ENCODE measurements at regions not wholly inside any gene's neighbourhood (a gene's known extent, or its start where the extent isn't known, plus 50 kb on each side); places are given as distances from the start of the nearest gene placed in this dataset.
"Not testable (repeated sequence)": the region's sequence is repeated elsewhere in the genome, so short reads cannot be mapped to it uniquely, and the experiment has no call there.

DNA sequence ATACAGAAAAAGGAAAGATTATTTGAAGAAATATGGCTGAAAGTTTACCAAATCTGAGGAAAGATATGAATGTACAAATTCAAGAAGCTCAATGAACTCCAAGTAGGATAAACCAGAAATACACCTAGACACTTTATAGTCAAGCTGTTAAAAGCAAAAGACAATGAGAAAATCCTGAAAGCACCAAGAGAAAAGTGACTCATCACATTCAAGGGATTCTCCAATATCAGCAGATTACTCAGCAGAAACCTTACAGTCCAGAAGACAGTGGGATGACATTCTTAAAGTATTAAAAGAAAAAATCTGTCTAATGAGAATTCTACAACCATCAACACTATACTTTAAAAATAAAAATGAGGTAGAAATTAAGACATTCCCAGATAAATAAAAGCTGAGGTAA, 223.8 kb upstream of the ZCCHC13 start:
- no peak overlapping the region for H3K4me3 ChIP-seq (ENCODE audit: low read depth, low read length)
- TF ChIP-seq, protein P1, sequence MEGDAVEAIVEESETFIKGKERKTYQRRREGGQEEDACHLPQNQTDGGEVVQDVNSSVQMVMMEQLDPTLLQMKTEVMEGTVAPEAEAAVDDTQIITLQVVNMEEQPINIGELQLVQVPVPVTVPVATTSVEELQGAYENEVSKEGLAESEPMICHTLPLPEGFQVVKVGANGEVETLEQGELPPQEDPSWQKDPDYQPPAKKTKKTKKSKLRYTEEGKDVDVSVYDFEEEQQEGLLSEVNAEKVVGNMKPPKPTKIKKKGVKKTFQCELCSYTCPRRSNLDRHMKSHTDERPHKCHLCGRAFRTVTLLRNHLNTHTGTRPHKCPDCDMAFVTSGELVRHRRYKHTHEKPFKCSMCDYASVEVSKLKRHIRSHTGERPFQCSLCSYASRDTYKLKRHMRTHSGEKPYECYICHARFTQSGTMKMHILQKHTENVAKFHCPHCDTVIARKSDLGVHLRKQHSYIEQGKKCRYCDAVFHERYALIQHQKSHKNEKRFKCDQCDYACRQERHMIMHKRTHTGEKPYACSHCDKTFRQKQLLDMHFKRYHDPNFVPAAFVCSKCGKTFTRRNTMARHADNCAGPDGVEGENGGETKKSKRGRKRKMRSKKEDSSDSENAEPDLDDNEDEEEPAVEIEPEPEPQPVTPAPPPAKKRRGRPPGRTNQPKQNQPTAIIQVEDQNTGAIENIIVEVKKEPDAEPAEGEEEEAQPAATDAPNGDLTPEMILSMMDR (IDR thresholded peaks at IDR 0.05; ENCODE audit: low read depth, low read length), result no peak

DNA sequence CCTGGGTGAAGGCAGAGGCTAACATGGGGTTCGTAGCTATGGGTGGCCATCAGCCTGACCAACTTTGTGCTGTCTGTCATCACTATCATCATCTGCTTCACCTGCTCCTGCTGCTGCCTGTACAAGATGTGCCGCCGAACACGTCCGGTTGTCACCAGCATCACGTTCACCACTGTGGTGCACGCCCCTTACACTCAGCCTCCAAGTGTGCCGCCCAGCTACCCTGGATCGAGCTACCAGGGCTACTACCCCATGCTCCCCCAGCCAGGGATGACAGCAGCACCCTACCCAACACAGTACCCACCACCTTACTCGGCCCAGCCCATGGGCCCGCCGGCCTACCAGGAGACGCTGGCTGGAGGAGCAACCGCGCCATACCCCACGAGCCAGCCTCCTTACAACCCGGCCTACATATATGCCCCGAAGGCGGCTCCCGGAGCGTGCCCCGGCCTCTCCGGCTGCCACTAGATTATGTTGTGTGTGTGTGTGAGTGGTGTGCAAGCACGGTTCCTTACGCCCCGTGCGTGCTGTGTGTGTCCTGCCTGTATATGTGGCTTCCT, 213.4 kb upstream of the XIST start:
- H3K4me3 ChIP-seq (ENCODE audit: low read depth, low read length), result no peak overlapping the region
- TF ChIP-seq, protein P1 (IDR thresholded peaks at IDR 0.05; ENCODE audit: low read depth, low read length), result no peak

DNA sequence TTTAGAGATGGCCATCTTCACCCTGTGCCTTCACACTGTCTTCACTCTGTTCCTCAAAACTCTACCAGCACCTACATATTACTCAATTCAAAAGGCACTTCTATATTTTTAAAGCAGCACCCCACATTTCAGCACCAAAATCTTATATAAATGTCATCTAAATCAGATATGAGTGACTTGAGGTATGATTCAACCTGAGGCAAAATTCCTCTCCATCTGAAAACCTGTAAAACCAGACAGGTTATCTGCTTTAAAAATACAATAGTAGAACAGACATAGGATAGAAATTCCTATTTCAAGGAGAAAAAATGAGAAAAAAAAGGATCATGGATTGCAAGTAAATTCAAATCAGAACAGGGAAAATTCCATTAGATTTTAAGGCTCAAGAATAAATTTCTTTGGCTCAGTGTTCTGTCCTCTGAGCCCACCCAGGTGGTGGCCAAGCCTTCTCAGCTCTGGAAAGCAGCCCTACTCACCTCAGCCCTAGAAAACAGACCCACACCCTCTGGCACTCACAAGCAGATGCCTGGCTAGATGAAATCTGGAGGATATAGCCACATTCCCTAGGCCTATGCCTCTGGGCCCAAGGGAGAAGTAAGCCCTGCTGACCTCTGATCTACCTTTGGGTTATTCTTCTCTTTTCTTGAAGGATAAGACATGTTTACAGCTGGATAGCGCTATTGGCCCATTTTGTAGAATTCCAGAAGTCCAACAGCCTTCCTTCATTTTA, 211.1 kb upstream of the XIST start:
- TF ChIP-seq, protein P1 (IDR thresholded peaks at IDR 0.05; ENCODE audit: low read depth, low read length), result no peak
- H3K4me3 ChIP-seq (ENCODE audit: low read depth, low read length), result no peak overlapping the region

DNA sequence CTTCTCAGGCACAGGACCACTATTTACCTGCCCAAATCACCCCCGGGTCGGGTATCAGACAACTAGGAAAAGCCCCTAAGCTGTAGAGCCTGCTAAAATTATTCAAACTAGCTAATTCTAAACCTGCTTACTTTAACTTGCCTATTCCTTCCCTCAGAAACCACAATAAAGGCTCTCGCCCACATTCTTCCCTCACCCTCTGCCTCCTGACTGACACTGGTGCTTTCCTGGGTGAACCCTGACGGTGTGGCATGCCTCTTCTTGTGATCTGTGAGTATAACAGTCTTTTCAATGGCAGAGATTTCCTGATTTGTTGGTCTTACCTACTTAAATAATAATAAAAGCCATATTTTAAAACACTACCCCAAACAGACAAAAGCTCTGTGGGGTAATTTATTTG, 209.4 kb upstream of the XIST start:
- TF ChIP-seq, protein P1 (IDR thresholded peaks at IDR 0.05; ENCODE audit: low read depth, low read length), result no peak

DNA sequence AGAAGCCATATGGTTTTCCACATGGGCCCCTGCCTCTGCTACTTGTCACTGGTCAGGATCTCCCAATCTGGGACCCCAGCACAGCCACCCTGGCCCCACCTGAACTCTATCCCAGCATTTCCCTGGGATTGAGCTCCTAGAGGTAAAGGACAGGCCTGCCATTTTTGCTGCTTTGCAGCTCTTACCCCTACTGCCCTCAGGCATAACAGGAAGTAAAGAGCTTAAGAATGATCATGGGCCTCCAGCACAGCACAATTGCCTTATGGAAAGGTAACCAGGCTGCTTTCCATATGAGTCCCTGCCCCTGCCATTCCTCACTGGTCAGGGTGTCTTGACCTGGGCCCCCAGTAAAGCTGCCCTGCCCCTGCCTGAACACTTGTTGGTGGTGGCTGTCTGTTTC, 196.6 kb upstream of the XIST start:
- no peak overlapping the region for H3K4me3 ChIP-seq (ENCODE audit: low read depth, low read length)
- TF ChIP-seq, protein P1 (IDR thresholded peaks at IDR 0.05; ENCODE audit: low read depth, low read length), result no peak

More for the DNA sequence above, 209.4 kb upstream of the XIST start:
- H3K4me3 ChIP-seq (ENCODE audit: low read depth, low read length), result no peak overlapping the region

DNA sequence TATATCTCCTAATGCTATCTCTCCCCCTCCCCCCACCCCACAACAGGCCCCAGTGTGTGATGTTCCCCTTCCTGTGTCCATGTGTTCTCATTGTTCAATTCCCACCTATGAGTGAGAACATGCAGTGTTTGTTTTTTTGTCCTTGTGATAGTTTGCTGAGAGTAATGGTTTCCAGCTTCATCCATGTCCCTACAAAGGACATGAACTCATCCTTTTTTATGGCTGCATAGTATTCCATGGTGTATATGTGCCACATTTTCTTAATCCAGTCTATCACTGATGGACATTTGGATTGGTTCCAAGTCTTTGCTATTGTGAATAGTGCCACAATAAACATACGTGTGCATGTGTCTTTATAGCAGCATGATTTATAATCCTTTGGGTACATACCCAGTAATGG, 181.6 kb upstream of the XIST start:
- not testable (repeated sequence) for H3K4me3 ChIP-seq (ENCODE audit: low read depth, low read length)

DNA sequence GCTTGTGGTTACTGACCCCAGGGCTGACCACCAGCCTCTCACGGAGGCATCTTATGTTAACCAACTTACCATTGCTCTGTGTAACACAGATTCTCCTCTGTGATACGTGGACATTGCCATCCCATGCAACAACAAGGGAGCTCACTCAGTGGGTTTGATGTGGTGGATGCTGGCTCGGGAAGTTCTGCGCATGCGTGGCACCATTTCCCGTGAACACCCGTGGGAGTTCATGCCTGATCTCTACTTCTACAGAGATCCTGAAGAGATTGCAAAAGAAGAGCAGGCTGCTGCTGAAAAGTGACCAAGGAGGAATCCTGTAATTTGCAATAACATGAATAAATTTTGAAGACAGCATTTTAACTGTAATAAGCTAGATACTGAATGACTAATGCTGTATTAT, 179.0 kb upstream of the XIST start:
- not testable (repeated sequence) for H3K4me3 ChIP-seq (ENCODE audit: low read depth, low read length)

DNA sequence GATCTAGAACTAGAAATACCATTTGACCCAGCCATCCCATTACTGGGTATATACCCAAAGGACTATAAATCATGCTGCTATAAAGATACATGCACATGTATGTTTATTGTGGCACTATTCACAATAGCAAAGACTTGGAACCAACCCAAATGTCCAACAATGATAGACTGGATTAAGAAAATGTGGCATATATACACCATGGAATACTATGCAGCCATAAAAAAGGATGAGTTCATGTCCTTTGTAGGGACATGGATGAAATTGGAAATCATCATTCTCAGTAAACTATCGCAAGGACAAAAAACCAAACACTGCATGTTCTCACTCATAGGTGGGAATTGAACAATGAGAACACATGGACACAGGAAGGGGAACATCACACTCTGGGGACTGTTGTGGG, 178.3 kb upstream of the XIST start:
- not testable (repeated sequence) for H3K4me3 ChIP-seq (ENCODE audit: low read depth, low read length)

DNA sequence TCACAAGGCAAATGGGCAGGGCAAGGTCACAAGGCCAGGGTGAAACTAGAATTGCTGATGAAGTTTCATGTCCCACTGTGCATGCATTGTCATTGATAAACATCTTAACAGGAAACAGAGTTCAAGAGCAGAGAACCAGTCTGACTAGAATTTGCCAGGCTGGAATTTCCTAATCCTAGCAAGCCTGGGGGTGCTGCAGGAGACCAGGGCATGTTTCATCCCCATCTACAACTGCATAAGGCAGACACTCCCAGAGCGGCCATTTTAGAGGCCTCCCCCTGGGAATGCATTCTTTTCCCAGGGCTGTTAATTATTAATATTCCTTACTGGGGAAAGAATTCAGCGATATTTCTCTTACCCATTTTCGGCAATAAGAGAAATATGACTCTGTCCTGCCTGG, 172.6 kb upstream of the XIST start:
- not testable (repeated sequence) for H3K4me3 ChIP-seq (ENCODE audit: low read depth, low read length)
